Astrocyte (in vitro differentiated cells and primary cell): ENCODE measurements at regions not wholly inside any gene's neighbourhood (a gene's known extent, or its start where the extent isn't known, plus 50 kb on each side); places are given as distances from the start of the nearest gene placed in this dataset.

Experiments used
- DNase-seq: peaks from one replicate; pipeline ENCODE4 v3.0.0-alpha.2; 2010; ENCODE audit warnings: low read depth
- FAIRE-seq: peaks from 2 replicates; lab custom pipeline; 2011; peaks lifted over from hg19 to GRCh38; lab: Jason Lieb, UNC
- H2AFZ ChIP-seq: 2 replicates; pipeline ENCODE4 v1.6.0; 2012; ENCODE audit warnings: low read depth, low read length, inconsistent platforms
- H3K27ac ChIP-seq: 2 replicates; pipeline ENCODE4 v1.5.1; 2011; ENCODE audit warnings: low read depth, low read length, inconsistent platforms
- H3K27me3 ChIP-seq: 2 replicates; pipeline ENCODE4 v1.6.0; 2011; ENCODE audit warnings: low read length, inconsistent platforms; ENCODE audit not compliant: insufficient read depth
- H3K36me3 ChIP-seq: 2 replicates; pipeline ENCODE4 v1.5.1; 2011; ENCODE audit warnings: low read length, inconsistent platforms; ENCODE audit not compliant: insufficient read depth
- H3K4me1 ChIP-seq: 2 replicates; pipeline ENCODE4 v1.5.1; 2011; ENCODE audit warnings: low read length, inconsistent platforms; ENCODE audit not compliant: insufficient read depth
- H3K4me2 ChIP-seq: 2 replicates; pipeline ENCODE4 v1.6.0; 2012; ENCODE audit warnings: low read length, inconsistent platforms
- H3K4me3 ChIP-seq: 2 replicates; pipeline ENCODE4 v1.5.1; 2011; ENCODE audit warnings: low read depth, mild to moderate bottlenecking, low read length, inconsistent platforms; ENCODE audit not compliant: insufficient read depth
- H3K79me2 ChIP-seq: 2 replicates; pipeline ENCODE4 v1.6.0; 2012; ENCODE audit warnings: mild to moderate bottlenecking, low read length, inconsistent platforms; ENCODE audit not compliant: insufficient read depth
- H3K9ac ChIP-seq: 2 replicates; pipeline ENCODE4 v1.6.0; 2012; ENCODE audit warnings: mild to moderate bottlenecking, low read length, inconsistent platforms
- H3K9me3 ChIP-seq: 2 replicates; pipeline ENCODE4 v1.5.1; 2012; ENCODE audit warnings: low read depth, mild to moderate bottlenecking, low read length, inconsistent platforms; ENCODE audit not compliant: insufficient read depth
- H4K20me1 ChIP-seq: 2 replicates; pipeline ENCODE4 v1.6.0; 2012; ENCODE audit warnings: low read length, inconsistent platforms; ENCODE audit not compliant: insufficient read depth
- H3K27ac Mint-ChIP-seq: one replicate; pipeline ENCODE4 v1.8.0; 2021; ENCODE audit warnings: mild to moderate bottlenecking, mixed read lengths; ENCODE audit not compliant: unreplicated experiment
- H3K27me3 Mint-ChIP-seq: one replicate; pipeline ENCODE4 v1.8.0; 2021; ENCODE audit warnings: low read depth, mixed read lengths; ENCODE audit not compliant: unreplicated experiment
- H3K36me3 Mint-ChIP-seq: one replicate; pipeline ENCODE4 v1.8.0; 2021; ENCODE audit warnings: low read depth, mixed read lengths; ENCODE audit not compliant: unreplicated experiment
- H3K4me1 Mint-ChIP-seq: one replicate; pipeline ENCODE4 v1.8.0; 2021; ENCODE audit warnings: low read depth, mixed read lengths; ENCODE audit not compliant: unreplicated experiment
- H3K4me3 Mint-ChIP-seq: one replicate; pipeline ENCODE4 v1.8.0; 2021; ENCODE audit warnings: mild to moderate bottlenecking, moderate library complexity, mixed read lengths; ENCODE audit not compliant: unreplicated experiment
- H3K9me3 Mint-ChIP-seq: one replicate; pipeline ENCODE4 v1.8.0; 2021; ENCODE audit warnings: mild to moderate bottlenecking, mixed read lengths; ENCODE audit not compliant: unreplicated experiment
- EZH2 ChIP-seq: IDR thresholded peaks from 2 replicates; pipeline ENCODE4 v1.6.1; 2012; ENCODE audit warnings: mild to moderate bottlenecking, low read length, inconsistent platforms; ENCODE audit not compliant: insufficient read depth
- TF ChIP-seq, protein P1 (sequence below): IDR thresholded peaks from 2 replicates; pipeline ENCODE4 v1.5.1; 2011; ENCODE audit warnings: low read depth, mild to moderate bottlenecking, inconsistent platforms, low read length, moderate library complexity; ENCODE audit not compliant: insufficient read depth

- H3K27ac Mint-ChIP-seq, result no peak overlapping the region
- TF ChIP-seq, protein P1, sequence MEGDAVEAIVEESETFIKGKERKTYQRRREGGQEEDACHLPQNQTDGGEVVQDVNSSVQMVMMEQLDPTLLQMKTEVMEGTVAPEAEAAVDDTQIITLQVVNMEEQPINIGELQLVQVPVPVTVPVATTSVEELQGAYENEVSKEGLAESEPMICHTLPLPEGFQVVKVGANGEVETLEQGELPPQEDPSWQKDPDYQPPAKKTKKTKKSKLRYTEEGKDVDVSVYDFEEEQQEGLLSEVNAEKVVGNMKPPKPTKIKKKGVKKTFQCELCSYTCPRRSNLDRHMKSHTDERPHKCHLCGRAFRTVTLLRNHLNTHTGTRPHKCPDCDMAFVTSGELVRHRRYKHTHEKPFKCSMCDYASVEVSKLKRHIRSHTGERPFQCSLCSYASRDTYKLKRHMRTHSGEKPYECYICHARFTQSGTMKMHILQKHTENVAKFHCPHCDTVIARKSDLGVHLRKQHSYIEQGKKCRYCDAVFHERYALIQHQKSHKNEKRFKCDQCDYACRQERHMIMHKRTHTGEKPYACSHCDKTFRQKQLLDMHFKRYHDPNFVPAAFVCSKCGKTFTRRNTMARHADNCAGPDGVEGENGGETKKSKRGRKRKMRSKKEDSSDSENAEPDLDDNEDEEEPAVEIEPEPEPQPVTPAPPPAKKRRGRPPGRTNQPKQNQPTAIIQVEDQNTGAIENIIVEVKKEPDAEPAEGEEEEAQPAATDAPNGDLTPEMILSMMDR, result no peak
- TF ChIP-seq EZH2, result no peak
- H3K27ac ChIP-seq, result no peak overlapping the region
- H3K9ac ChIP-seq, result no peak overlapping the region
- no peak overlapping the region for H3K4me3 ChIP-seq
- H2AFZ ChIP-seq, result no peak overlapping the region
- no peak overlapping the region for H3K4me2 ChIP-seq
- H3K27me3 Mint-ChIP-seq, result no peaks in the 10 kb centered on the region
- no peaks in the 10 kb centered on the region for H3K36me3 Mint-ChIP-seq
- H3K4me3 Mint-ChIP-seq, result no peak overlapping the region
- no peaks in the 10 kb centered on the region for H3K4me1 Mint-ChIP-seq
- no peaks in the 10 kb centered on the region for H3K36me3 ChIP-seq
- no peaks in the 10 kb centered on the region for H4K20me1 ChIP-seq
- no peak for DNase-seq
- H3K9me3 Mint-ChIP-seq, result no peaks in the 10 kb centered on the region
- H3K27me3 ChIP-seq, result peaks cover 3% of the 10 kb centered on the region
- no peaks in the 10 kb centered on the region for H3K9me3 ChIP-seq
- no peaks in the 10 kb centered on the region for H3K79me2 ChIP-seq
- no peak for FAIRE-seq
- no peaks in the 10 kb centered on the region for H3K4me1 ChIP-seq
These were observed 297.6 kb downstream of the VPS13C start for GRCh38 chr15:61762676-61763075.

DNA sequence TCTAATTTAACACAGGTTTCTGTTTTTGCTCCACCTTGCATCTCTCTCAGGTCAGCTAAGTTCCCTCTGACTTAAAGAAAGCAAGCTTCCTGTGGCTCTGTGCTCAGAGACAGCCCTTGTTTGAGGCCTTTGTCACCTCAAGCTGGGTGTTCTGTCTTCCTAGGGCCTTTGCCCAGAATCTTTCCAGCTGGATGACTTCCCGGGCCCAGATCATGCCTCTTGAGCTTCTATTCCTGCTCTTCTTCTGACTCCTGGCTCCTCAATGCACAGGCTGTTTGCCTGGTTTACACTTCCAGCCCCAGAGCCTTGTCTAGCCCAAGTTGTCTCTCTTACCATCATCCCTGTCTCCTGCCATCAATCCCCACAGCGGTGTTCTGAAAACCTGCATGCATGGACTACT lies 300.6 kb downstream of the VPS13C start:
- H2AFZ ChIP-seq, result no peak overlapping the region
- no peaks in the 10 kb centered on the region for H3K36me3 Mint-ChIP-seq
- H3K36me3 ChIP-seq, result no peaks in the 10 kb centered on the region
- FAIRE-seq (no peak), DNase-seq (no peak)
- no peak overlapping the region for H3K27ac Mint-ChIP-seq
- H3K27me3 Mint-ChIP-seq, result peaks cover 5% of the 10 kb centered on the region
- H3K9me3 Mint-ChIP-seq, result no peaks in the 10 kb centered on the region
- no peaks in the 10 kb centered on the region for H3K4me1 ChIP-seq
- no peak overlapping the region for H3K4me3 ChIP-seq
- H3K79me2 ChIP-seq, result no peaks in the 10 kb centered on the region
- no peak overlapping the region for H3K4me3 Mint-ChIP-seq
- no peaks in the 10 kb centered on the region for H4K20me1 ChIP-seq
- no peaks in the 10 kb centered on the region for H3K4me1 Mint-ChIP-seq
- peaks cover 3% of the 10 kb centered on the region for H3K27me3 ChIP-seq
- no peak overlapping the region for H3K4me2 ChIP-seq
- TF ChIP-seq, protein P1, result no peak
- TF ChIP-seq EZH2, result no peak
- no peak overlapping the region for H3K27ac ChIP-seq
- no peaks in the 10 kb centered on the region for H3K9me3 ChIP-seq
- H3K9ac ChIP-seq, result no peak overlapping the region

DNA sequence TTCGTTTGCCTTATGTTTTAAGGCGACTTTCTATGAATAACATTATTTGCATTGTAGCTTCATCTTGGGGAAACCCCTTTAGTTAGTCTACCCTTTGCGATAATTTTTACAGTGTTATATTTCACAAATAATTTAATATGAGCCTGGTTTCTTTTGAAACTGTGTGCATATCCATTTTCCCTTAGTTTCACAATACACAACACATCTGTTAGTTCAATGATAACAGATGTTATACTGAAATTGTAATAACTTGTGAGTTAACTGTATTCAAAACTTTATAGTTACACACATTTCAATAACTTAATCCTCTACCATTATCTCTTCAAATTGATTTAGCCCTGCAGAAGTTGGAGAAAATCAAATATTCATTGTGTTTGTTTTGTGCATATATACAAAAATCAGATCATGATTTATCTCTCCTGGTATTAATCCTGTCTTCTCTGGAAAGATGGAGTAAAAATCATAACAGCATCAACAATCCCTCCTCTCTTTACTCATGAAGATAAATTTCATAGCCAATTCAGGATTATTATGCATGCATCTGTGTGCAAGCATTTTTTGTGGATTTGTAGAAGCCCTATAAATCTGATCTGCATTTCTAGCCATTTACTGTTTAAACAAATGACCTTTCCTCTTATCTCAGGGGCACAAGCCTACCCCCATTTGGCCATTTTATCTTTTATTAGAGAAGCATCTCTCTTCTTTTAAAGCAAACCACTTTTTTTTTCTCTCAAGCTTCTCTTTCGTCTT lies 304.0 kb downstream of the VPS13C start:
- peaks cover 5% of the 10 kb centered on the region for H3K27me3 Mint-ChIP-seq
- no peaks in the 10 kb centered on the region for H3K79me2 ChIP-seq
- no peak overlapping the region for H3K9ac ChIP-seq
- H3K27me3 ChIP-seq, result peaks cover 3% of the 10 kb centered on the region
- H3K4me3 ChIP-seq, result no peak overlapping the region
- H4K20me1 ChIP-seq, result no peaks in the 10 kb centered on the region
- no peak overlapping the region for H3K4me3 Mint-ChIP-seq
- no peak overlapping the region for H3K4me2 ChIP-seq
- FAIRE-seq (no peak), DNase-seq (no peak)
- no peaks in the 10 kb centered on the region for H3K36me3 ChIP-seq
- H2AFZ ChIP-seq, result no peak overlapping the region
- TF ChIP-seq, protein P1, result no peak
- no peak for TF ChIP-seq EZH2
- no peaks in the 10 kb centered on the region for H3K4me1 ChIP-seq
- H3K9me3 ChIP-seq, result no peaks in the 10 kb centered on the region
- H3K27ac Mint-ChIP-seq, result no peak overlapping the region
- no peaks in the 10 kb centered on the region for H3K9me3 Mint-ChIP-seq
- H3K27ac ChIP-seq, result no peak overlapping the region
- H3K4me1 Mint-ChIP-seq, result no peaks in the 10 kb centered on the region
- H3K36me3 Mint-ChIP-seq, result no peaks in the 10 kb centered on the region
